ENCODE measurements at regions not wholly inside any gene's neighbourhood (a gene's known extent, or its start where the extent isn't known, plus 50 kb on each side); places are given as distances from the start of the nearest gene placed in this dataset.
"Not testable (repeated sequence)": the region's sequence is repeated elsewhere in the genome, so short reads cannot be mapped to it uniquely, and the experiment has no call there.

GRCh38 chr10:124192664-124193308 is 99.4 kb upstream of the CHST15 start:
- TF ChIP-seq ZNF792 (tag by site-specific recombination; IDR thresholded peaks at IDR 0.05); ZNF580 (tag by site-specific recombination; IDR thresholded peaks at IDR 0.05); TSHZ1 (tag by site-specific recombination; IDR thresholded peaks at IDR 0.05; ENCODE audit: borderline replicate concordance); KLF16 (tag by site-specific recombination; IDR thresholded peaks at IDR 0.05); ZNF48 (tag by site-specific recombination; IDR thresholded peaks at IDR 0.05); RBAK (tag by site-specific recombination; IDR thresholded peaks at IDR 0.05); ZNF16 (tag by site-specific recombination; IDR thresholded peaks at IDR 0.05; ENCODE audit: low read depth); ZNF692 (tag by site-specific recombination; IDR thresholded peaks at IDR 0.05): not testable (repeated sequence)
- TF ChIP-seq, protein P1, sequence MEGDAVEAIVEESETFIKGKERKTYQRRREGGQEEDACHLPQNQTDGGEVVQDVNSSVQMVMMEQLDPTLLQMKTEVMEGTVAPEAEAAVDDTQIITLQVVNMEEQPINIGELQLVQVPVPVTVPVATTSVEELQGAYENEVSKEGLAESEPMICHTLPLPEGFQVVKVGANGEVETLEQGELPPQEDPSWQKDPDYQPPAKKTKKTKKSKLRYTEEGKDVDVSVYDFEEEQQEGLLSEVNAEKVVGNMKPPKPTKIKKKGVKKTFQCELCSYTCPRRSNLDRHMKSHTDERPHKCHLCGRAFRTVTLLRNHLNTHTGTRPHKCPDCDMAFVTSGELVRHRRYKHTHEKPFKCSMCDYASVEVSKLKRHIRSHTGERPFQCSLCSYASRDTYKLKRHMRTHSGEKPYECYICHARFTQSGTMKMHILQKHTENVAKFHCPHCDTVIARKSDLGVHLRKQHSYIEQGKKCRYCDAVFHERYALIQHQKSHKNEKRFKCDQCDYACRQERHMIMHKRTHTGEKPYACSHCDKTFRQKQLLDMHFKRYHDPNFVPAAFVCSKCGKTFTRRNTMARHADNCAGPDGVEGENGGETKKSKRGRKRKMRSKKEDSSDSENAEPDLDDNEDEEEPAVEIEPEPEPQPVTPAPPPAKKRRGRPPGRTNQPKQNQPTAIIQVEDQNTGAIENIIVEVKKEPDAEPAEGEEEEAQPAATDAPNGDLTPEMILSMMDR (tag by site-specific recombination; IDR thresholded peaks at IDR 0.05) = not testable (repeated sequence)
- TF ChIP-seq, protein P2, sequence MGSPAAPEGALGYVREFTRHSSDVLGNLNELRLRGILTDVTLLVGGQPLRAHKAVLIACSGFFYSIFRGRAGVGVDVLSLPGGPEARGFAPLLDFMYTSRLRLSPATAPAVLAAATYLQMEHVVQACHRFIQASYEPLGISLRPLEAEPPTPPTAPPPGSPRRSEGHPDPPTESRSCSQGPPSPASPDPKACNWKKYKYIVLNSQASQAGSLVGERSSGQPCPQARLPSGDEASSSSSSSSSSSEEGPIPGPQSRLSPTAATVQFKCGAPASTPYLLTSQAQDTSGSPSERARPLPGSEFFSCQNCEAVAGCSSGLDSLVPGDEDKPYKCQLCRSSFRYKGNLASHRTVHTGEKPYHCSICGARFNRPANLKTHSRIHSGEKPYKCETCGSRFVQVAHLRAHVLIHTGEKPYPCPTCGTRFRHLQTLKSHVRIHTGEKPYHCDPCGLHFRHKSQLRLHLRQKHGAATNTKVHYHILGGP (tag by site-specific recombination; IDR thresholded peaks at IDR 0.05) = not testable (repeated sequence)
- TF ChIP-seq, protein P3, sequence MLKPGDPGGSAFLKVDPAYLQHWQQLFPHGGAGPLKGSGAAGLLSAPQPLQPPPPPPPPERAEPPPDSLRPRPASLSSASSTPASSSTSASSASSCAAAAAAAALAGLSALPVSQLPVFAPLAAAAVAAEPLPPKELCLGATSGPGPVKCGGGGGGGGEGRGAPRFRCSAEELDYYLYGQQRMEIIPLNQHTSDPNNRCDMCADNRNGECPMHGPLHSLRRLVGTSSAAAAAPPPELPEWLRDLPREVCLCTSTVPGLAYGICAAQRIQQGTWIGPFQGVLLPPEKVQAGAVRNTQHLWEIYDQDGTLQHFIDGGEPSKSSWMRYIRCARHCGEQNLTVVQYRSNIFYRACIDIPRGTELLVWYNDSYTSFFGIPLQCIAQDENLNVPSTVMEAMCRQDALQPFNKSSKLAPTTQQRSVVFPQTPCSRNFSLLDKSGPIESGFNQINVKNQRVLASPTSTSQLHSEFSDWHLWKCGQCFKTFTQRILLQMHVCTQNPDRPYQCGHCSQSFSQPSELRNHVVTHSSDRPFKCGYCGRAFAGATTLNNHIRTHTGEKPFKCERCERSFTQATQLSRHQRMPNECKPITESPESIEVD (tag by site-specific recombination; IDR thresholded peaks at IDR 0.05) = not testable (repeated sequence)

Data from HEK293 (cell line).